ENCODE measurements at regions not wholly inside any gene's neighbourhood (a gene's known extent, or its start where the extent isn't known, plus 50 kb on each side); places are given as distances from the start of the nearest gene placed in this dataset.

DNA sequence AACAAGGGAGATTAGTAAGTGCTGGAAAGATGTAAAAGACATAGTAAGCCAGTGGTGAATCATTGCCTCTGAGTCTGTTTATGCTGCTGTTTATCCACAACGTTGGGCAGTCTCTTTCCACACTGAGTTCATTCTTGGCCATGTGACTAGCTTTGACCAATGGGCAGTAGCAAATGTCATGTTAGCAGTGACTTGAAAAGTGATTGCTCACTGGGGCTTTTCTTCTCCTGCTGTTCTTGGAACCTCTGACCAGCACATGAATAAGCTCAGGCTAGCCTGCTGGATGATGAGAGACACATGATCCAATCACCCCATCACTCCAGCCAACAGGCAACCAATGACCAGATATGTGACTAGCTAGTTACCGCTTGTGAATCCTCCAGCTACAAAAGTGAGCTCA lies 360.4 kb downstream of the SLC4A3 start:
- Histone ChIP-seq H3K4me1 (ENCODE audit: control insufficient read depth, insufficient read depth, low read length) (no peaks in the 10 kb centered on the region), H3K27ac (ENCODE audit: extremely low read depth, low read depth, low read length) (no peak overlapping the region), H3K4me3 (ENCODE audit: low read depth, low read length) (no peak overlapping the region), H3K36me3 (ENCODE audit: control insufficient read depth in 2 of 2, insufficient read depth in 1 of 2, low read length in 2 of 2) (no peaks in the 10 kb centered on the region), H3K9me3 (ENCODE audit: control insufficient read depth, insufficient read depth, low read depth, low read length) (no peaks in the 10 kb centered on the region)
- no peak for TF ChIP-seq ZNF416 (tag by site-specific recombination; IDR thresholded peaks at IDR 0.05)
- peak; percentile 66 for TF ChIP-seq SETDB1 (IDR thresholded peaks at IDR 0.05; ENCODE audit: insufficient read length, low read length)
- no peak for TF ChIP-seq ZNF184 (tag by site-specific recombination; IDR thresholded peaks at IDR 0.05)
- TF ChIP-seq KLF1 (tag by site-specific recombination; IDR thresholded peaks at IDR 0.05) = no peak
- no peak for TF ChIP-seq ZNF174 (tag by site-specific recombination; IDR thresholded peaks at IDR 0.05)
- ChIA-PET POLR2A (no interaction called here), CTCF (interaction anchor here (1.9 kb wide), 1 partner anchor 11 kb away, joined by 6 read pairs; no protein-coding TSS in a partner anchor)

DNA sequence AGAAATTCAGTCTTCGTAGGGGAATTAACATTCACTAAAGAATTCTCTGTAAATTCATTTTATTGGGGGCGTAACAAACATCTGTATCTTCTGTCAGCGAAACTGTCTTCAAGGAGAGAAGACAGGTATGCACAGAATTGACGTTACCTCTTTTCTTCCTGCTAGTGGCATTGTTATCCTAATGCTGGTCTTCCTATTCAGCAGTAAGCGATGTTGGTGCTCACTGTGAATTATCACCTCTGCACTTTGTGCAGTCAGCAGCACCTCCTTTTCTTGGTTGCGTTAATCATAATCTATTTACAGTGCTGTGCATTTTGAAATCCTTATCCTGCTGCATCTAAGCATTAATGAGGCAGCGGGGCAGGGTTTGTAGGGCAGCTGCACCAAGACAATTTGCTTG lies 362.3 kb downstream of the SLC4A3 start:
- Histone ChIP-seq H3K4me1 (ENCODE audit: control insufficient read depth, insufficient read depth, low read length) (no peaks in the 10 kb centered on the region), H3K36me3 (ENCODE audit: control insufficient read depth in 2 of 2, insufficient read depth in 1 of 2, low read length in 2 of 2) (no peaks in the 10 kb centered on the region), H3K9me3 (ENCODE audit: control insufficient read depth, insufficient read depth, low read depth, low read length) (no peaks in the 10 kb centered on the region), H3K27ac (ENCODE audit: extremely low read depth, low read depth, low read length) (no peak overlapping the region), H3K4me3 (ENCODE audit: low read depth, low read length) (no peak overlapping the region)
- ChIA-PET CTCF (no interaction called here), POLR2A (no interaction called here)
- TF ChIP-seq ZNF768 (tag by site-specific recombination; IDR thresholded peaks at IDR 0.05) (no peak), EGR2 (tag by site-specific recombination; IDR thresholded peaks at IDR 0.05; ENCODE audit: low read depth) (no peak), ZNF529 (tag by site-specific recombination; IDR thresholded peaks at IDR 0.05; ENCODE audit: insufficient replicate concordance) (no peak), ZNF24 (tag by site-specific recombination; IDR thresholded peaks at IDR 0.05) (no peak), ZNF423 (tag by site-specific recombination; IDR thresholded peaks at IDR 0.05) (no peak), BCL11A (tag by site-specific recombination; IDR thresholded peaks at IDR 0.05; ENCODE audit: low read depth) (no peak), ZNF76 (tag by site-specific recombination; IDR thresholded peaks at IDR 0.05; ENCODE audit: borderline replicate concordance, low read depth) (no peak), WT1 (tag by site-specific recombination; IDR thresholded peaks at IDR 0.05) (no peak), ZNF624 (tag by site-specific recombination; IDR thresholded peaks at IDR 0.05) (no peak), ZNF10 (tag by site-specific recombination; IDR thresholded peaks at IDR 0.05) (no peak), SP3 (tag by site-specific recombination; IDR thresholded peaks at IDR 0.05) (no peak)
- TF ChIP-seq, protein P1, sequence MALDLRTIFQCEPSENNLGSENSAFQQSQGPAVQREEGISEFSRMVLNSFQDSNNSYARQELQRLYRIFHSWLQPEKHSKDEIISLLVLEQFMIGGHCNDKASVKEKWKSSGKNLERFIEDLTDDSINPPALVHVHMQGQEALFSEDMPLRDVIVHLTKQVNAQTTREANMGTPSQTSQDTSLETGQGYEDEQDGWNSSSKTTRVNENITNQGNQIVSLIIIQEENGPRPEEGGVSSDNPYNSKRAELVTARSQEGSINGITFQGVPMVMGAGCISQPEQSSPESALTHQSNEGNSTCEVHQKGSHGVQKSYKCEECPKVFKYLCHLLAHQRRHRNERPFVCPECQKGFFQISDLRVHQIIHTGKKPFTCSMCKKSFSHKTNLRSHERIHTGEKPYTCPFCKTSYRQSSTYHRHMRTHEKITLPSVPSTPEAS (tag by site-specific recombination; IDR thresholded peaks at IDR 0.05) = no peak
- TF ChIP-seq, protein P2, sequence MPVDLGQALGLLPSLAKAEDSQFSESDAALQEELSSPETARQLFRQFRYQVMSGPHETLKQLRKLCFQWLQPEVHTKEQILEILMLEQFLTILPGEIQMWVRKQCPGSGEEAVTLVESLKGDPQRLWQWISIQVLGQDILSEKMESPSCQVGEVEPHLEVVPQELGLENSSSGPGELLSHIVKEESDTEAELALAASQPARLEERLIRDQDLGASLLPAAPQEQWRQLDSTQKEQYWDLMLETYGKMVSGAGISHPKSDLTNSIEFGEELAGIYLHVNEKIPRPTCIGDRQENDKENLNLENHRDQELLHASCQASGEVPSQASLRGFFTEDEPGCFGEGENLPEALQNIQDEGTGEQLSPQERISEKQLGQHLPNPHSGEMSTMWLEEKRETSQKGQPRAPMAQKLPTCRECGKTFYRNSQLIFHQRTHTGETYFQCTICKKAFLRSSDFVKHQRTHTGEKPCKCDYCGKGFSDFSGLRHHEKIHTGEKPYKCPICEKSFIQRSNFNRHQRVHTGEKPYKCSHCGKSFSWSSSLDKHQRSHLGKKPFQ (tag by site-specific recombination; IDR thresholded peaks at IDR 0.05) = no peak
- TF ChIP-seq, protein P3, sequence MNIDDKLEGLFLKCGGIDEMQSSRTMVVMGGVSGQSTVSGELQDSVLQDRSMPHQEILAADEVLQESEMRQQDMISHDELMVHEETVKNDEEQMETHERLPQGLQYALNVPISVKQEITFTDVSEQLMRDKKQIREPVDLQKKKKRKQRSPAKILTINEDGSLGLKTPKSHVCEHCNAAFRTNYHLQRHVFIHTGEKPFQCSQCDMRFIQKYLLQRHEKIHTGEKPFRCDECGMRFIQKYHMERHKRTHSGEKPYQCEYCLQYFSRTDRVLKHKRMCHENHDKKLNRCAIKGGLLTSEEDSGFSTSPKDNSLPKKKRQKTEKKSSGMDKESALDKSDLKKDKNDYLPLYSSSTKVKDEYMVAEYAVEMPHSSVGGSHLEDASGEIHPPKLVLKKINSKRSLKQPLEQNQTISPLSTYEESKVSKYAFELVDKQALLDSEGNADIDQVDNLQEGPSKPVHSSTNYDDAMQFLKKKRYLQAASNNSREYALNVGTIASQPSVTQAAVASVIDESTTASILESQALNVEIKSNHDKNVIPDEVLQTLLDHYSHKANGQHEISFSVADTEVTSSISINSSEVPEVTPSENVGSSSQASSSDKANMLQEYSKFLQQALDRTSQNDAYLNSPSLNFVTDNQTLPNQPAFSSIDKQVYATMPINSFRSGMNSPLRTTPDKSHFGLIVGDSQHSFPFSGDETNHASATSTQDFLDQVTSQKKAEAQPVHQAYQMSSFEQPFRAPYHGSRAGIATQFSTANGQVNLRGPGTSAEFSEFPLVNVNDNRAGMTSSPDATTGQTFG (tag by site-specific recombination; IDR thresholded peaks at IDR 0.05; ENCODE audit: borderline replicate concordance) = no peak
- TF ChIP-seq, protein P4, sequence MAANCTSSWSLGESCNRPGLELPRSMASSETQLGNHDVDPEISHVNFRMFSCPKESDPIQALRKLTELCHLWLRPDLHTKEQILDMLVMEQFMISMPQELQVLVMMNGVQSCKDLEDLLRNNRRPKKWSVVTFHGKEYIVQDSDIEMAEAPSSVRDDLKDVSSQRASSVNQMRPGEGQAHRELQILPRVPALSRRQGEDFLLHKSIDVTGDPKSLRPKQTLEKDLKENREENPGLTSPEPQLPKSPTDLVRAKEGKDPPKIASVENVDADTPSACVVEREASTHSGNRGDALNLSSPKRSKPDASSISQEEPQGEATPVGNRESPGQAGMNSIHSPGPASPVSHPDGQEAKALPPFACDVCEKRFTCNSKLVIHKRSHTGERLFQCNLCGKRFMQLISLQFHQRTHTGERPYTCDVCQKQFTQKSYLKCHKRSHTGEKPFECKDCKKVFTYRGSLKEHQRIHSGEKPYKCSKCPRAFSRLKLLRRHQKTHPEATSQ (tag by site-specific recombination; IDR thresholded peaks at IDR 0.05) = no peak
